CD4-positive, alpha-beta T cell (primary cell): ENCODE measurements at regions not wholly inside any gene's neighbourhood (a gene's known extent, or its start where the extent isn't known, plus 50 kb on each side); places are given as distances from the start of the nearest gene placed in this dataset.

ENCODE experiments used
- ATAC-seq: fragments of 200-7000 bp; cut with Tn5 transposase; one replicate; pipeline ENCODE4 v1.10.0; 2022; ENCODE audit warnings: mild to moderate bottlenecking; ENCODE audit not compliant: poor library complexity
- CTCF ChIA-PET: fragments of 350-600 bp; sonication (Branson Sonifier 250); formaldehyde crosslinking; loops from one replicate; lab custom pipeline; 2021; ENCODE audit warnings: antibody characterized with exemption, inconsistent platforms; lab: Charles Lee
- POLR2A ChIA-PET: fragments of 350-600 bp; sonication (Branson Sonifier 250); formaldehyde crosslinking; loops from one replicate; lab custom pipeline; 2021; ENCODE audit warnings: antibody characterized with exemption, inconsistent platforms; lab: Charles Lee
- DNase-seq, 14 experiments: peaks; one replicate each; pipeline ENCODE4 v3.0.0-alpha.2; 2013 to 2020; ENCODE audit warnings: mixed read lengths in 2 of 14
- H3K27ac ChIP-seq, 2 donors: one replicate each; pipeline versions ENCODE4 v1.5.1 to v1.7.0; 2013; ENCODE audit warnings: low read length in 2 of 2, low read depth in 1 of 2, mild to moderate bottlenecking in 1 of 2
- H3K27me3 ChIP-seq, 2 experiments: 1 replicate in 1 of 2; 2 replicates in 1 of 2; pipeline versions ENCODE4 v1.6.1 to v1.7.0; 2013; ENCODE audit warnings: low read length in 2 of 2, control low read depth in 1 of 2, mild to moderate bottlenecking in 1 of 2, moderate library complexity in 1 of 2; ENCODE audit not compliant: insufficient read depth in 2 of 2, control insufficient read depth in 1 of 2
- H3K36me3 ChIP-seq: one replicate; pipeline ENCODE4 v1.6.1; 2013; ENCODE audit warnings: low read length, control low read depth; ENCODE audit not compliant: insufficient read depth
- H3K4me1 ChIP-seq: one replicate; pipeline ENCODE4 v1.6.1; 2013; ENCODE audit warnings: low read length, control low read depth; ENCODE audit not compliant: insufficient read depth
- H3K4me3 ChIP-seq: one replicate; pipeline ENCODE4 v1.5.1; 2013; ENCODE audit warnings: mild to moderate bottlenecking, low read length, moderate library complexity
- H3K9me3 ChIP-seq, 2 experiments: 1 replicate in 1 of 2; 2 replicates in 1 of 2; pipeline versions ENCODE4 v1.6.1 to v1.7.0; 2013; ENCODE audit warnings: low read length in 2 of 2, mild to moderate bottlenecking in 2 of 2, control low read depth in 1 of 2, moderate library complexity in 1 of 2; ENCODE audit not compliant: control insufficient read depth in 1 of 2, insufficient read depth in 1 of 2
- H3K27ac Mint-ChIP-seq: one replicate; pipeline ENCODE4 v1.8.0; 2020; ENCODE audit warnings: mixed read lengths
- H3K27me3 Mint-ChIP-seq: one replicate; pipeline ENCODE4 v1.8.0; 2021; ENCODE audit warnings: mixed read lengths
- H3K36me3 Mint-ChIP-seq: one replicate; pipeline ENCODE4 v1.8.0; 2021; ENCODE audit warnings: low read depth, mixed read lengths
- H3K4me1 Mint-ChIP-seq: one replicate; pipeline ENCODE4 v1.8.0; 2021; ENCODE audit warnings: low read depth, mixed read lengths
- H3K4me3 Mint-ChIP-seq: one replicate; pipeline ENCODE4 v1.8.0; 2020; ENCODE audit warnings: mild to moderate bottlenecking, mixed read lengths
- H3K9me3 Mint-ChIP-seq: one replicate; pipeline ENCODE4 v1.8.0; 2020; ENCODE audit warnings: mixed read lengths
- intact Hi-C, 2 experiments: fragments of 100-400 bp; cut with DNase I in 1 of 2; cut with micrococcal nuclease in 1 of 2; formaldehyde crosslinking; loops; one replicate each; pipeline versions ENCODE4 v1.15.1 to v1.9.0; 2023 to 2025; cut with DNase I, micrococcal nuclease
- TF ChIP-seq, protein P1 (sequence below): fragments of 200-600 bp; IDR thresholded peaks from one replicate; pipeline ENCODE4 v1.8.0; 2022; ENCODE audit warnings: antibody characterized with exemption, mild to moderate bottlenecking

GRCh38 chr18:61256291-61256690, 76.9 kb upstream of the CDH20 start:
- DNase-seq: no peak
- Mint-ChIP-seq H3K9me3 (no peaks in the 10 kb centered on the region), H3K27me3 (no peaks in the 10 kb centered on the region), H3K4me3 (no peak overlapping the region), H3K36me3 (no peaks in the 10 kb centered on the region), H3K27ac (no peak overlapping the region), H3K4me1 (no peaks in the 10 kb centered on the region)
- Histone ChIP-seq H3K27ac (no peak overlapping the region), H3K9me3 (no peaks in the 10 kb centered on the region), H3K36me3 (no peaks in the 10 kb centered on the region), H3K4me3 (no peak overlapping the region), H3K4me1 (no peaks in the 10 kb centered on the region), H3K27me3 (no peaks in the 10 kb centered on the region)
- TF ChIP-seq, protein P1, sequence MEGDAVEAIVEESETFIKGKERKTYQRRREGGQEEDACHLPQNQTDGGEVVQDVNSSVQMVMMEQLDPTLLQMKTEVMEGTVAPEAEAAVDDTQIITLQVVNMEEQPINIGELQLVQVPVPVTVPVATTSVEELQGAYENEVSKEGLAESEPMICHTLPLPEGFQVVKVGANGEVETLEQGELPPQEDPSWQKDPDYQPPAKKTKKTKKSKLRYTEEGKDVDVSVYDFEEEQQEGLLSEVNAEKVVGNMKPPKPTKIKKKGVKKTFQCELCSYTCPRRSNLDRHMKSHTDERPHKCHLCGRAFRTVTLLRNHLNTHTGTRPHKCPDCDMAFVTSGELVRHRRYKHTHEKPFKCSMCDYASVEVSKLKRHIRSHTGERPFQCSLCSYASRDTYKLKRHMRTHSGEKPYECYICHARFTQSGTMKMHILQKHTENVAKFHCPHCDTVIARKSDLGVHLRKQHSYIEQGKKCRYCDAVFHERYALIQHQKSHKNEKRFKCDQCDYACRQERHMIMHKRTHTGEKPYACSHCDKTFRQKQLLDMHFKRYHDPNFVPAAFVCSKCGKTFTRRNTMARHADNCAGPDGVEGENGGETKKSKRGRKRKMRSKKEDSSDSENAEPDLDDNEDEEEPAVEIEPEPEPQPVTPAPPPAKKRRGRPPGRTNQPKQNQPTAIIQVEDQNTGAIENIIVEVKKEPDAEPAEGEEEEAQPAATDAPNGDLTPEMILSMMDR: no peak
- ChIA-PET CTCF (no interaction called here), POLR2A (no interaction called here)
- intact Hi-C loops: no loop called here
- ATAC-seq: no peak

DNA sequence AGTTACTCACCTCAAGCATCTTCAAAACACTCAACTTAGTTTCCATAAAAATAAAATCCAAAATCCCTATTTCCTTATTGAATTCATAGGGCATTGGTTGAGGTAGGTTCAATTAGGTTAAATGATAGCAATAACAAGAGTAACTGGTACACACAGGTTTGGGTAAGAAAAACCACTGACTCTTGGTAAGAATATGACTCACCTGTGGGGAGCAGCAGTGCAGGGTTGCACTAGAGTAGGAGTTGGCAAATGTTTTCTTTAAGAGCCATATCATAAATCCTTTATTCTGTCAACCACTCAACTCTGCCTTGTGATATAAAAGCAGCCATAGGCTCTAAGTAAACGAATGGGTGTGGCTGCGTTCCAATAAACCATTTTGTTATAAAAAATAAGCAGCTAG, 71.4 kb upstream of the CDH20 start:
- no peak for DNase-seq
- H3K27me3 Mint-ChIP-seq: no peaks in the 10 kb centered on the region
- Histone ChIP-seq H3K27ac (no peak overlapping the region), H3K4me3 (no peak overlapping the region), H3K27me3 (no peaks in the 10 kb centered on the region), H3K36me3 (no peaks in the 10 kb centered on the region), H3K4me1 (no peaks in the 10 kb centered on the region), H3K9me3 (no peaks in the 10 kb centered on the region)
- H3K4me1 Mint-ChIP-seq: no peaks in the 10 kb centered on the region
- ChIA-PET CTCF (no interaction called here), POLR2A (no interaction called here)
- H3K9me3 Mint-ChIP-seq: peaks cover under 1% of the 10 kb centered on the region
- intact Hi-C loops: no loop called here
- TF ChIP-seq, protein P1: no peak
- no peak overlapping the region for H3K27ac Mint-ChIP-seq
- no peak for ATAC-seq
- H3K36me3 Mint-ChIP-seq: no peaks in the 10 kb centered on the region
- H3K4me3 Mint-ChIP-seq: no peak overlapping the region

DNA sequence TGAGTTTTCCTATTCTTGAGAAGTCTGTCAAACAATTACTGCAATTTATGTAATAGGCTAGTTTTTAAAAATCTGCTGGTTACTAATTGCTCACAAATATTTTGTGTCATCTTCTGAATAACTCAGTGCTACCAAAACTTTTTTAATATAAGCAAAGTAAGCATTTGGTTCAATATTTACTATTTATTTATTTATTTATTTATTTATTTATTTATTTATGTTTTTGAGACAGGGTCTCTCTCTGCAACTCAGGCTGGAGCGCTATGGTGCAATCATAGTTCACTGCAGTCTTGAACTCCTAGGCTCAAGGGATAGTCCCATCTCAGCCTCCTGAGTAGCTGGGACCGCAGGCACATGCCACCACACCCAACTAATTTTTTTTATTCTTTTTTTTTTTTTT, 60.4 kb upstream of the CDH20 start:
- no peak overlapping the region for H3K27ac Mint-ChIP-seq
- no peak for DNase-seq
- no peaks in the 10 kb centered on the region for H3K36me3 Mint-ChIP-seq
- H3K4me3 Mint-ChIP-seq: no peak overlapping the region
- H3K4me3 ChIP-seq: no peak overlapping the region
- intact Hi-C loops: no loop called here
- H3K4me1 Mint-ChIP-seq: no peaks in the 10 kb centered on the region
- no peaks in the 10 kb centered on the region for H3K9me3 ChIP-seq
- no peaks in the 10 kb centered on the region for H3K27me3 ChIP-seq
- ChIA-PET POLR2A (no interaction called here), CTCF (no interaction called here)
- H3K27me3 Mint-ChIP-seq: no peaks in the 10 kb centered on the region
- no peaks in the 10 kb centered on the region for H3K4me1 ChIP-seq
- no peak for ATAC-seq
- peaks cover 4% of the 10 kb centered on the region for H3K9me3 Mint-ChIP-seq
- H3K27ac ChIP-seq: no peak overlapping the region
- H3K36me3 ChIP-seq: no peaks in the 10 kb centered on the region
- TF ChIP-seq, protein P1: no peak
